ENCODE measurements at regions not wholly inside any gene's neighbourhood (a gene's known extent, or its start where the extent isn't known, plus 50 kb on each side); places are given as distances from the start of the nearest gene placed in this dataset.

- CTCF ChIA-PET, result interaction anchor here (0.9 to 8.4 kb wide), 3 partner anchors 12 to 429 kb away, joined by 3 to 76 read pairs (median 3); no protein-coding TSS in a partner anchor
- H3K4me2 ChIP-seq (ENCODE audit: control insufficient read depth, insufficient read depth), result no peak overlapping the region
- H3K4me3 ChIP-seq, result no peak overlapping the region
- no peaks in the 10 kb centered on the region for H3K4me1 ChIP-seq (ENCODE audit: control insufficient read depth, insufficient read depth, low read length)
- H3K9me3 ChIP-seq (replicated peaks; ENCODE audit: control insufficient read depth, insufficient read depth, low read length), result no peaks in the 10 kb centered on the region
- FAIRE-seq (no peak), DNase-seq (ENCODE audit: low read depth, low spot score) (no peak), ATAC-seq (no peak)
- H2AFZ ChIP-seq (ENCODE audit: control insufficient read depth, low read depth, low read length), result no peak overlapping the region
- H3K79me2 ChIP-seq (ENCODE audit: control insufficient read depth, insufficient read depth, low read length), result no peaks in the 10 kb centered on the region
- no peaks in the 10 kb centered on the region; a peak in 2 of 4 replicates for H3K27me3 ChIP-seq (replicated peaks in 1 of 2; ENCODE audit: control insufficient read depth in 2 of 2, insufficient read depth in 2 of 2, low read length in 1 of 2)
- BruUV-seq (replicated peaks), result no TSS peak
- no peak for TF ChIP-seq PBX3 (IDR thresholded peaks at IDR 0.05; ENCODE audit: insufficient replicate concordance, low read depth, low read length)
- H4K20me1 ChIP-seq (ENCODE audit: control insufficient read depth, insufficient read depth), result no peaks in the 10 kb centered on the region
- POLR2A ChIA-PET, result no interaction called here
- intact Hi-C loops (cut with micrococcal nuclease; ENCODE audit: unreplicated experiment), result no loop called here
- WGBS (ENCODE audit: insufficient coverage, insufficient replicate concordance, low lambda C conversion rate, missing lambda C conversion rate), result 24% methylated on average over 1 of the region's 1 CpG
- no peaks in the 10 kb centered on the region for H3K36me3 ChIP-seq (ENCODE audit: control insufficient read depth in 2 of 2, insufficient read depth in 2 of 2, low read length in 1 of 2)
- SMC1A ChIA-PET (ENCODE audit: uncharacterized antibody, unreplicated experiment), result interaction anchor here (0.6 to 4.7 kb wide), 4 partner anchors 12 to 439 kb away, joined by 3 to 18 read pairs (median 4); no protein-coding TSS in a partner anchor
- no peak overlapping the region for H3K27ac ChIP-seq (ENCODE audit: control insufficient read depth, insufficient read depth)
- H3K9ac ChIP-seq (ENCODE audit: control insufficient read depth, insufficient read depth, low read length), result no peak overlapping the region
- in situ Hi-C loops (cut with MboI), result no loop called here
- RAD21 ChIA-PET (ENCODE audit: unreplicated experiment), result interaction anchor here (1.0 to 1.6 kb wide), 2 partner anchors 12 to 15 kb away, joined by 3 to 5 read pairs; no protein-coding TSS in a partner anchor
Observed at GRCh38 chr3:102240720-102241119, 194.1 kb upstream of the ZPLD1 start.

- Histone ChIP-seq H3K9ac (ENCODE audit: control insufficient read depth, insufficient read depth, low read length) (no peak overlapping the region), H4K20me1 (ENCODE audit: control insufficient read depth, insufficient read depth) (no peaks in the 10 kb centered on the region), H3K27me3 (replicated peaks in 1 of 2; ENCODE audit: control insufficient read depth in 2 of 2, insufficient read depth in 2 of 2, low read length in 1 of 2) (no peaks in the 10 kb centered on the region), H3K4me3 (no peak overlapping the region), H3K4me2 (ENCODE audit: control insufficient read depth, insufficient read depth) (no peak overlapping the region), H3K79me2 (ENCODE audit: control insufficient read depth, insufficient read depth, low read length) (no peaks in the 10 kb centered on the region), H3K4me1 (ENCODE audit: control insufficient read depth, insufficient read depth, low read length) (no peaks in the 10 kb centered on the region), H3K27ac (ENCODE audit: control insufficient read depth, insufficient read depth) (no peak overlapping the region), H3K9me3 (replicated peaks; ENCODE audit: control insufficient read depth, insufficient read depth, low read length) (no peaks in the 10 kb centered on the region), H2AFZ (ENCODE audit: control insufficient read depth, low read depth, low read length) (no peak overlapping the region), H3K36me3 (ENCODE audit: control insufficient read depth in 2 of 2, insufficient read depth in 2 of 2, low read length in 1 of 2) (no peaks in the 10 kb centered on the region)
- TF ChIP-seq BCL11A (IDR thresholded peaks at IDR 0.05; ENCODE audit: low read depth, low read length) (no peak), STAT3 (IDR thresholded peaks at IDR 0.05; ENCODE audit: low read depth, low read length) (no peak), STAT1 (conservative IDR thresholded peaks at IDR 0.05) (no peak), BCLAF1 (IDR thresholded peaks at IDR 0.05) (no peak), SUZ12 (IDR thresholded peaks at IDR 0.05; ENCODE audit: unreplicated experiment) (no peak), CBFB (IDR thresholded peaks at IDR 0.05; ENCODE audit: low read depth) (no peak)
- ChIA-PET RAD21 (ENCODE audit: unreplicated experiment) (interaction anchor here (1.1 kb wide), 1 partner anchor 20 kb away, joined by 4 read pairs; no protein-coding TSS in a partner anchor), CTCF (interaction anchor here (1.0 to 1.6 kb wide), 5 partner anchors 13 to 24 kb away, joined by 3 to 5 read pairs (median 3); no protein-coding TSS in a partner anchor), POLR2A (no interaction called here), SMC1A (ENCODE audit: uncharacterized antibody, unreplicated experiment) (interaction anchor here (0.8 to 2.0 kb wide), 2 partner anchors 24 to 70 kb away, joined by 3 to 8 read pairs; no protein-coding TSS in a partner anchor)
- no peak for ATAC-seq
- BruUV-seq (replicated peaks), result no TSS peak
- WGBS (ENCODE audit: insufficient coverage, insufficient replicate concordance, low lambda C conversion rate, missing lambda C conversion rate), result 0% methylated on average over 2 of the region's 2 CpGs
- no peak for FAIRE-seq
- DNase-seq (ENCODE audit: low read depth, low spot score), result no peak
- in situ Hi-C loops (cut with MboI), result no loop called here
- intact Hi-C loops (cut with micrococcal nuclease; ENCODE audit: unreplicated experiment), result no loop called here
Observed at GRCh38 chr3:102248981-102249705, 185.7 kb upstream of the ZPLD1 start.
